Activated naive CD4-positive, alpha-beta T cell treated with anti-CD3 and anti-CD28 coated beads, Interleukin-2, amount 50 U/mL, for 72 hours (primary cell): ENCODE measurements at regions not wholly inside any gene's neighbourhood (a gene's known extent, or its start where the extent isn't known, plus 50 kb on each side); places are given as distances from the start of the nearest gene placed in this dataset.
"Not testable (repeated sequence)": the region's sequence is repeated elsewhere in the genome, so short reads cannot be mapped to it uniquely, and the experiment has no call there.

Experiments used
- ATAC-seq, 2 donors: fragments of 150-1000 bp; cut with Tn5 transposase; 2 replicates each; pipeline ENCODE4 v1.10.0; 2021; ENCODE audit warnings: mild to moderate bottlenecking in 2 of 2, moderate library complexity in 2 of 2
- DNase-seq, 2 donors: peaks; one replicate each; pipeline ENCODE4 v3.0.0; 2021 to 2022; ENCODE audit warnings: low spot score in 2 of 2
- H3K27ac Mint-ChIP-seq, 2 donors: one replicate each; pipeline ENCODE4 v1.8.0; 2022; ENCODE audit warnings: mild to moderate bottlenecking in 2 of 2, mixed read lengths in 2 of 2
- H3K36me3 Mint-ChIP-seq, 2 donors: one replicate each; pipeline ENCODE4 v1.8.0; 2022; ENCODE audit warnings: mixed read lengths in 2 of 2
- H3K9me3 Mint-ChIP-seq, 2 donors: one replicate each; pipeline ENCODE4 v1.8.0; 2022; ENCODE audit warnings: mixed read lengths in 2 of 2

- Mint-ChIP-seq H3K36me3 (peaks cover 19 to 20% of the 10 kb centered on the region in 2 donors), H3K9me3 (peaks cover 6 to 13% of the 10 kb centered on the region in 2 donors)
- H3K27ac Mint-ChIP-seq, ATAC-seq, DNase-seq: not testable (repeated sequence)
Observed at GRCh38 chr11:3520905-3521304, 120.9 kb downstream of the ART5 start.

DNA sequence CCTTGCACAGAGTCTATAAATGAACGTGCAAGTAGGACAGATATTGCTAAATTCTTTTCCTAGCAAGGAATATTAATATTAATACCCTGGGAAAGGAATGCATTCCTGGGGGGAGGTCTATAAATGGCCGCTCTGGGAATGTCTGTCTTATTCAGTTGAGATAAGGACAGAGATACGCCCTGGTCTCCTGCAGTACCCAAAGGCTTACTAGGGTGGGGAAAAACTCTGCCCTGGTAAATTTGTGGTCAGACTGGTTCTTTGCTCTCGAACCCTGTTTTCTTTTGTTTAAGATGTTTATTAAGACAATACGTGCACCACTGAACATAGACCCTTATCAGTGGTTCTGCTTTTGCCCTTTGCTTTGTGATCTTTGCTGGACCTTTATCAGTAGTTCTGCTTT, 122.0 kb downstream of the ART5 start:
- Mint-ChIP-seq H3K9me3 (peaks cover 6 to 13% of the 10 kb centered on the region in 2 donors), H3K36me3 (peaks cover 19% of the 10 kb centered on the region in 2 donors)
- not testable (repeated sequence) for ATAC-seq, DNase-seq, H3K27ac Mint-ChIP-seq

DNA sequence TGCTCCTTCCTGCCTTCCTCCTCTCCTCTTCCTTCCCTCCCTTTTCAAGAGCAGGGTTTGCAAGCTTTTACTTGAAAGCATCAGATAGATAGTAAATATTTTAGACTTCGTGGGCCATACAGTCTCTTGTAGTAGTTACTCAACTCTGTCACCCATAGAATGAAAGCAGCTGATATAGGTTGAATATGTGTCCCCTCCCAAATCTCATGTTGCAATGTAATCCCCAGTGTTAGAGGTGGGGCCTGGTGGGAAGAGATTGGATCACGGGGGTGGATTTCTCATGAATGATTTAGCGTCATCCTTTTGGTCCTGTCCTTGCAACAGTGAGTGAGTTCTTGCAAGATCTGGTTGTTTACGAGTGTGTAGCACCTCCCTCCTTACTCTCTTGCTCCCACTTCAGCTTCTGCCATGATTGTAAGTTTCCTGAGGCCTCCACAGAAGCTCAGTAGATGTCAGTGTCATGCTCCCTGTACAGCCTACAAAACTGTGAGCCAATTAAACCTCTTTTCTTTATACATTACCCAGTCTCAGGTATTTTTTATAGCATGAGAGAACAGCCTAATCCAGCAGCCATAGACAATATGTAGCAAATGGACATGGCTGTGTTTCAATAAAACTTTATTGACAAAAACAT, 124.7 kb downstream of the ART5 start:
- peaks cover 14 to 19% of the 10 kb centered on the region in 2 donors for H3K36me3 Mint-ChIP-seq
- ATAC-seq, DNase-seq, H3K27ac Mint-ChIP-seq: not testable (repeated sequence)
- H3K9me3 Mint-ChIP-seq, result peaks cover 6 to 13% of the 10 kb centered on the region in 2 donors

- Mint-ChIP-seq H3K36me3 (peaks cover 14 to 19% of the 10 kb centered on the region in 2 donors), H3K9me3 (peaks cover 6 to 13% of the 10 kb centered on the region in 2 donors)
- H3K27ac Mint-ChIP-seq, DNase-seq, ATAC-seq: not testable (repeated sequence)
Observed at GRCh38 chr11:3516345-3516933, 125.4 kb downstream of the ART5 start.

- ATAC-seq, H3K36me3 Mint-ChIP-seq, H3K9me3 Mint-ChIP-seq, DNase-seq: not testable (repeated sequence)
- peak overlapping the region; percentile 75 to 81 for H3K27ac Mint-ChIP-seq
Observed at GRCh38 chr11:3514635-3515424, 127.0 kb downstream of the ART5 start.

DNA sequence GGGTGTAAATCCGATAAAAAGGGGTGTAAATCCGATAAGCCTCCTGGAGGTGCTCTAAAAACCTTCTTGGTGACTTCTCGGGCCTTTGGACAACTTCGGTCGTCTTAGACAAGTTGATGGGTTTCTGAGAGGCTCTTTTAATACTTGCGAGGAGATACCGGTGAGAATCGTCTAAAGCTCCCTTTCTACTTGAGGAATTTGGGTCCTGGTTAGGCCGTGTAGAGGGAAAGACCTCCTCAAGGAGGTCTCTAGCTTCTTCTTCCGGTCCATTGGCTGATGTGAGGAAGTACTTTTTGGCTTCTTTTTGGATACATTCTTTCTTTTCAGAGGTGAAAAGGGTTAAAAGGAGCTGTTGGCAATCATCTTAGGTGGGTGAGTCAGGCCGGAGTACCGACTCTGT, 128.5 kb downstream of the ART5 start:
- peak overlapping the region; percentile 75 to 88 for H3K27ac Mint-ChIP-seq
- H3K36me3 Mint-ChIP-seq, DNase-seq, ATAC-seq, H3K9me3 Mint-ChIP-seq: not testable (repeated sequence)

- not testable (repeated sequence) for DNase-seq, H3K36me3 Mint-ChIP-seq, ATAC-seq, H3K9me3 Mint-ChIP-seq
- H3K27ac Mint-ChIP-seq, result peak overlapping the region; percentile 75 to 88
Observed at GRCh38 chr11:3512751-3513150, 129.0 kb downstream of the ART5 start.

- H3K9me3 Mint-ChIP-seq, H3K36me3 Mint-ChIP-seq, ATAC-seq: not testable (repeated sequence)
- peak in 1 of 2 donors; percentile 18 for DNase-seq
- peak overlapping the region; percentile 75 to 88 for H3K27ac Mint-ChIP-seq
Observed at GRCh38 chr11:3512133-3512703, 129.6 kb downstream of the ART5 start.

DNA sequence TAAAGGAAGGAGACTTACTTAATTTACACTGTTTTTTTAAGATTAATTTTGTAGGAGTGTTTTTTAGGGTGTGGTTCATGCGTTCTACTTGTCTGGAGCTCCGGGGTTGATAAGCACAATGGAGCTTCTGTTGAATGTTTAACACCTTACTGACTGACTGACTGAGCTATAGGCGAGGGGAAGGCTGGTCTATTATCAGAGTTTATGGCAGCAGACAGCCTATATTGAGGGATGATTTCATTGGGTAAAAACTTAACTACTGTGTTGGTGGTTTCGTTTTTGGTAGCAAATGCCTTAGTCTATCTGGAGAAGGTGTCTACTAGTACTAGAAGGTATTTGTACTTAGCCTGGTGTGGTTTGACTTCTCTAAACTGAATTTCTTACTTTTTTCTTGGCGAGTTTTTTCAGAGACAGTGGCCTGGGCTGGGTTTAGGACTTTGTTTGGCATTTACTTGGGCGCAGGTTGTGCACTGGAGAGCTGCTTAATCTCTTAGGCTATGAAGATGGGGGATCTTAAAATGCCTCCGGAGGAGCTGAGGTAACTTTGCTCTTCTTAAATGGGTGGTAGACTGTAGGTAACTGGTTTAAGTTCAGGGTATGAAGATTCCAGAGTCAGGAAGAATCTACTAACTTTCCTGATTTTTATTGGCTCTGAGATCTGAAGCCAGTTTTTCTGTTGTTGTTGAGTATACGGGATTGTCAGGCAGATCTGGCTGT, 130.2 kb downstream of the ART5 start:
- H3K36me3 Mint-ChIP-seq, DNase-seq, ATAC-seq, H3K9me3 Mint-ChIP-seq: not testable (repeated sequence)
- peak overlapping the region; percentile 75 to 88 for H3K27ac Mint-ChIP-seq

GRCh38 chr11:3509563-3509962, 130.6 kb upstream of the ZNF195 start:
- not testable (repeated sequence) for ATAC-seq, DNase-seq, H3K9me3 Mint-ChIP-seq, H3K36me3 Mint-ChIP-seq, H3K27ac Mint-ChIP-seq

DNA sequence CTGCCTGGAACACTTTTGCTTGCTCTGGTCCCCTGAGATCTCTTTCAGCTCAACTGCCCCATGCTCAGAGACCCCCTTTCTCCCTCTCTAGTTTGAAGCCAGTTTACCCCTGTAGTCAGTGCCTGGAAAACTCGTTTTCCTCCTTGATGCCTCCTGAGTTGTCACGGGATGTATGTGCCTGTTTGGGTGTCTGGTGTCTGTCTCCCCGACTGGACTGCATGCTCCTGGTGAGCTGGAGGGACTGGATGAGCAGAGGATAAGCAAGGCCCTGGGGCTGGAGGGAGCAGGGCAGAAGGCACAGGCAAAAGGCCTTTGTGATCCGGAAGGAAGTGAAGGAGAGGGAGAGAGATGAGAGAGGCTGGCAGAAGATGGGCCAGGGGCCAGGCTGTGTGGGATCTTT, 120.3 kb upstream of the ZNF195 start:
- H3K27ac Mint-ChIP-seq, result peak overlapping the region in 1 of 2 donors; percentile 5
- not testable (repeated sequence) for H3K36me3 Mint-ChIP-seq, H3K9me3 Mint-ChIP-seq, DNase-seq, ATAC-seq

DNA sequence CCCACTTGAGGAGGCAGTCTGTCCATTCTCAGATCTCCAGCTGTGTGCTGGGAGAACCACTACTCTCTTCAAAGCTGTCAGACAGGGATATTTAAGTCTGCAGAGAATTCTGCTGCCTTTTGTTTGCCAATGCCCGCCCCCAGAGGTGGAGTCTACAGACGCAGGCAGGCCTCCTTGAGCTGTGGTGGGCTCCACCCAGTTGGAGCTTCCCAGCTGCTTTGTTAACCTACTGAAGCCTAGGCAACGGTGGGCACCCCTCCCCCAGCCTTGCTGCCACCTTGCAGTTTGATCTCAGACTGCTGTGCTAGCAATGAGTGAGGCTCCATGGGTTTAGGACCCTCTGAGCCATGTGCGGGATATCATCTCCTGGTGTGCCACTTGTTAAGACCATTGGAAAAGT, 119.4 kb upstream of the ZNF195 start:
- ATAC-seq, H3K36me3 Mint-ChIP-seq, DNase-seq, H3K27ac Mint-ChIP-seq, H3K9me3 Mint-ChIP-seq: not testable (repeated sequence)

- H3K36me3 Mint-ChIP-seq, ATAC-seq, H3K27ac Mint-ChIP-seq, DNase-seq, H3K9me3 Mint-ChIP-seq: not testable (repeated sequence)
Observed at GRCh38 chr11:3493152-3493551, 114.2 kb upstream of the ZNF195 start.

DNA sequence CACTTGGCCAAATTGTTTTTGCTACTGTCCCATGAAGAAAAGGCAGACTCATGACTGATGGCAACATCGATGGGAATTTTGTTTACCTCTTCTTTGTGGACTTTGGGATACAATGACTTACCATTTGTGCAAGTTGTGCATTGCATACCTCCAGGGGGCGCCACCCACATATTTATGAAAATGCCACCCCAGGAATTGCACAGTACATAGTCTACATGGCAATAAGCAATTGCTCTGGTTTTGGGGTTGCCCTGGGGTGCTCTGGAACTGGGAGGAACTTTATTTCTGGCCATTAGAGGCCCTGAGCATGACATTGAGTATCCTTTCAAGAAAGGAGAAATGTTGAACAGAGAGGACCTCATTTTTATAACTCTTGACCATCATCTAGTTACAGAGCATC, 109.1 kb upstream of the ZNF195 start:
- not testable (repeated sequence) for DNase-seq, H3K9me3 Mint-ChIP-seq, ATAC-seq, H3K27ac Mint-ChIP-seq, H3K36me3 Mint-ChIP-seq

DNA sequence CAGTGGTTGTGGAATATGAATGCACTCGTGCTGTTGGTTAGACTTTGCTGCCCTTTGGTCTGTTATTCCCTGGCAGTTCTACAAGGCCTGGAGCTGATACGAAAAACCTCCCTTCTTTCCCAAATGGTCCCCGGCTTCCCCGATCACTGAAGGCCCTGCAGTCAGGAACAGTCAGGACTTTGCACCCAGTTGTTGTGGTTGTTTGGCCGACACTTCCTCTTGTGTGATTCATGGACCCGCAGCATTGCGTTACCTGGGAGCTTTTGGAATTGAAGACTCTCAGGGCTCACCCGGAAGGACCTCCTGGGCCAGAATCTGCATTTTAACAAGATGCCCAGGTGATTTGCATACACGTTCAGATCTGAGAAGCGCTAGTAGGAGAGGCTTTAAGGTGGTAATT, 106.8 kb upstream of the ZNF195 start:
- H3K9me3 Mint-ChIP-seq, ATAC-seq: not testable (repeated sequence)

More for the DNA sequence above, 106.8 kb upstream of the ZNF195 start:
- DNase-seq, H3K27ac Mint-ChIP-seq, H3K36me3 Mint-ChIP-seq: not testable (repeated sequence)
